C4-2B (cell line): ENCODE measurements at regions not wholly inside any gene's neighbourhood (a gene's known extent, or its start where the extent isn't known, plus 50 kb on each side); places are given as distances from the start of the nearest gene placed in this dataset.

Experiments used
- H3K27ac ChIP-seq: fragments of 450-650 bp; 2 replicates; pipeline ENCODE4 v1.5.1; 2017
- CTCF ChIP-seq: fragments of 450-650 bp; conservative IDR thresholded peaks from 2 replicates; pipeline ENCODE4 v1.5.1; 2017; ENCODE audit warnings: mild to moderate bottlenecking
- ZFX ChIP-seq: fragments of 450-650 bp; IDR thresholded peaks from 2 replicates; pipeline ENCODE4 v1.6.1; 2017

GRCh38 chr13:50309318-50309717 is 294.1 kb downstream of the KCNRG start:
- TF ChIP-seq CTCF (no peak), ZFX (no peak)
- no peak overlapping the region for H3K27ac ChIP-seq

- no peak overlapping the region for H3K27ac ChIP-seq
- TF ChIP-seq ZFX, result no peak
- TF ChIP-seq CTCF, result no peak
These were observed 294.8 kb downstream of the KCNRG start for GRCh38 chr13:50309882-50310594.

GRCh38 chr13:50310734-50311133 is 295.5 kb downstream of the KCNRG start:
- no peak for TF ChIP-seq ZFX
- TF ChIP-seq CTCF, result no peak
- no peak overlapping the region for H3K27ac ChIP-seq

- H3K27ac ChIP-seq, result peak overlapping the region; percentile 77
- no peak for TF ChIP-seq CTCF
- TF ChIP-seq ZFX, result no peak
These were observed 303.6 kb downstream of the KCNRG start for GRCh38 chr13:50318887-50319286.

GRCh38 chr13:50319635-50320255 is 304.5 kb downstream of the KCNRG start:
- H3K27ac ChIP-seq, result peak overlapping the region; percentile 77; the same call in 1 of the 2 replicates
- TF ChIP-seq ZFX (no peak; the same call in 1 of the 2 replicates), CTCF (no peak)

GRCh38 chr13:50320271-50320862 is 305.1 kb downstream of the KCNRG start:
- TF ChIP-seq ZFX (no peak), CTCF (no peak)
- H3K27ac ChIP-seq, result peak overlapping the region; percentile 77; the same call in 1 of the 2 replicates

GRCh38 chr13:50322006-50322405 is 306.8 kb downstream of the KCNRG start:
- TF ChIP-seq ZFX, result no peak
- no peak for TF ChIP-seq CTCF
- H3K27ac ChIP-seq, result no peak overlapping the region
